ENCODE measurements at regions not wholly inside any gene's neighbourhood (a gene's known extent, or its start where the extent isn't known, plus 50 kb on each side); places are given as distances from the start of the nearest gene placed in this dataset.

DNA sequence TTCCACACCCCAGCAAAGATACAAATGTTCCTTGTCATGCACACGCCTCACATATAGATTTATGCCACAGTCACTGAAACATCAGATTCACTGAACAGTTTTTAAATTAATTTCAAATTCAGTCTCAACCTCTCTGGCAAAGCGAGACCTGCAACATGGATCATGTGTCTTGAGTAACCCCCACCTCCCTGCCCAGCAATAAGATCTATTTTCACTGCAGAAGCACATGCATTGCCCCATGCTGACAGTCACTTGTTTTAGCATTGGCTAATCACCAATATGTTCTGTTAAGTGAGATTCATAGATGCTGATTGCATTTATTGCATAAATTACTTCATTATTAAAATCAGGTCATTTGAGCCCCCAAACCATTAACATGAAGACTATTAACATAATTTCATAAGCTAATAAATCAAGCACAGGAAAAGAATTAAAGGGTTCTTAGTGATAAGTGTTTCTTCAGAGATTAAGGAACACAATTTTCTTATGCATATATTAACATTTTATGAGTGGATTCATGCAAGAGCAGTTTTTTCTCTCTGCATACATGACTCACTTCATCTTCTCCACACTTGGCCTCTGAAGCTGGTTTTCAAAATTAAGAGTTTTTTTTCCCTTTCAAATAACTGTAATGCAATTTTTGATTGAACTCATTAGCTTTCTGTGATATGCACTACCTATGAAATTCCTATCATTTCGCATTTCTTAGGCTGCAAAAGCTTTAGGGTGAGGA, 173.2 kb upstream of the SOX4 start:
- DNase-seq (ENCODE audit: low read depth in 2 of 3, low spot score in 1 of 3) = no peak

DNA sequence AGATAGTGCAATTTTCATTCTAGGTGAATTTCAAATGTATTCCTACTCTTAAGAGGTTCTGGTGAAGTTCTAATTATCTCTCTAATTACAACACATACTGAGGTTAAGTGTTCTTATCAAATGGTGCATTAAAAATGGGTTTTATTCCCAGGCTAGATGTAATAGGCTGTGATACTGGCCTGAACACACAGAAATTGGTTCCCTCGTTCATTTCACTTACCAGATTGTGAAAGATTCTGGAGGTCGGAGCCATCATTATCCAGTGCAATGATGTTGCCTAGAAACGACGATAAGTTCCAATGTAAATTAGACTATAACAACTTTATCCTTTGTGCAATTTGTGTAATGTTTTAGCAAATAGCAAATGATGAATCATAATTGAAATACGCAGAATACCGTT, 172.6 kb upstream of the SOX4 start:
- no peak for DNase-seq (ENCODE audit: low read depth in 2 of 3, low spot score in 1 of 3)

DNA sequence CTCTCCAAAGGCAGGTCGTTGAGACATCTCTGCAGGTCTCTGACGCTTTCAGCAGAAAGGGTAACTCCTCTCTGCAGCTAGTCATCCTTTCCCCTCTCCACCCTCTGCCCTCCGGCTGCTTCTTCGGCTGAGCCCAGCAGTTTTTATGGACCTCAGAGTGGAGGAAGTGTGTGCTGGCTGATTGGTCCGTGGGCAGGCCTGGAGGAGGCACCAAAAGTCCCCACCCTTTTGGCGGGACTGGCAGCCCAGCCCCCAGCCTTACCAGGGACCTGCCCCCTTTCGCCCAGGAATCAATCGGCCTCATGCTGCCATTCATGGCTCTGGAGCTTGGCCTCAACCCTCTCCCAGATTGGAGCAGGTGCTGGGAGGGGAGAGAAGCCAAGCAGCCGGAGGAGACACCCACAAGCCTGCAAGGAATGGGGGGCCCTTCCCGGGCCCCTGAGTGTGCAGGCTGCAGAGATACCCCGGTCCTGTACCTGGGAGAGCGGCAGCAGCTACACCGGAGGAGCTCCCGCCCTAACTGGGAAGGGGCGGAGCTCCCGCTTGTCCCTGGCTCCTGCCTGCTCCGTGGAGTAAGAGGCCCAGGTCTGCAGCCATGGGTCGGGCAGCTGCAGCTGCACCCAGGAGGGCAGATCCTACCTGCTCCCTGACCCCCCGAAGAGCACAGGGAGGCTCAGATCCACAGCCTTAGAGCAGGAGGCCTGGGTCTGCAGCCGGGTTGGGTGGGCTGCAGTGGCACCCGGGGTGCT, 170.3 kb upstream of the SOX4 start:
- no peak for DNase-seq (ENCODE audit: low read depth in 2 of 3, low spot score in 1 of 3)

DNA sequence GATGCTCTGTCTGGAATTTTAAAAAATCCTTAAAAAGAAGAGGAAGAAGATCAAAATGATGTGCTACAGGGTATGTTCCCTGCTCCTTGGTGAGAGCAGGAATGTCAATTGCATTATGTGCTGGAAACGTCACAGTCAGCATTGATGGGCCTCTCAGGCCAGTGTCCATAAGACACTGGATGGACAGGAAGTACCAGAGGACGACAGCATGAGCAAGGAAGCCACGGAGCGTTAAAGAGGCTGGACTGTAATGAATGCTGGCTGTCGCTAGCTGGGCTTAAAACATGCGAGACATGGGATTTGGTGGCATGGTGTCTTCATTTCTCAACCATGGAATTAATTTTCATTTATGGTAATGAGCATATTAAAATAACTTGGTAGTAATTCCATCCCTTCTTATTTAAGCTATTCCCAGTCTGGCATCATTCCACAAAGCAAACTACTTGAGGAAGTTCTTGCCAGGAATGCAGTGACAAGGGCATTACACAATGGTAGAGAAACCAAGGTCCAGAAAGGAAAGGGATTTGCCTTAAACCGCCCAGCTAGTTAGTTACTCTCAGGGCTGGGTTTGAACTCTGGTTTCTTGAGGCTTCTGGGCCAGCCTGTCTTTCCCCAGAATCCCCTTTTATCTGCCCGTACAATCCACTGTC, 166.6 kb upstream of the SOX4 start:
- DNase-seq (ENCODE audit: low read depth in 2 of 3, low spot score in 1 of 3) = no peak

DNA sequence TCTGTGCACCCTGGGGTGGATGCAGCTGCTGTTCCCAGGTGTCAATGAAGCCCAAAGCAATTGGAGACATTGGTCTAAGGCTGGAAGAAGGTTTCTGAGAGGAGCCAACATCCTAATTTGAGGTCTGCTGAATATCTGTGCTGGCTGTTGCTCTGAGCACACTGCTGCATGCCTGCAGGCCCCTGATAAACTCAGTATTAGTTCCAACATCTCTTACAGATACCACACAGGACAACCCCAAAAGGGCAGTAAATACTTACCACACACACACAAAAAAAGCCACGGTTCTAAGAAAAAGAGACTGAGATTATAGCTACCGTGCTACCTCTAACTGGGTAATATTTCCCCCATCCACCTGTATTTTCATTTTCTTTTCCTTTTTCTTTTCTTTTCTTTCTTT, 164.3 kb upstream of the SOX4 start:
- DNase-seq (ENCODE audit: low read depth in 2 of 3, low spot score in 1 of 3) = no peak

DNA sequence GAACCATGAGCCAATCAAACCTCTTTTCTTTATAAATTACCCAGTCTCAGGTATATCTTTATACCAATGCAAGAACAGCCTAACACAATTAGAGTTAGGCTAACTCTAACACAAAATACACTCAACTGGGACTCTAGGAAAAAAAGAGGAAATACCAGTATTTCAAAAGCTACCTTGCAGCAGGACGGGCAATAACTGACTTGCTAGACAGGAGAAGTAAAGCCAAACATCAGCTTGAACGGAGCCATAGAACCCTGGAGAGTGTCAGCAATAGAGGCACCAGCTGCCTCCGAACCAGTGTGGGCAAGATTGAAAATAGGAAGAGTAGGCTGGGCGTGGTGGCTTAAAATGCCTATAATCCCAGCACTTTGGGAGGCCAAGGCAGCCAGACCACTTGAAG, 162.0 kb upstream of the SOX4 start:
- DNase-seq (ENCODE audit: low read depth in 2 of 3, low spot score in 1 of 3) = no peak

DNA sequence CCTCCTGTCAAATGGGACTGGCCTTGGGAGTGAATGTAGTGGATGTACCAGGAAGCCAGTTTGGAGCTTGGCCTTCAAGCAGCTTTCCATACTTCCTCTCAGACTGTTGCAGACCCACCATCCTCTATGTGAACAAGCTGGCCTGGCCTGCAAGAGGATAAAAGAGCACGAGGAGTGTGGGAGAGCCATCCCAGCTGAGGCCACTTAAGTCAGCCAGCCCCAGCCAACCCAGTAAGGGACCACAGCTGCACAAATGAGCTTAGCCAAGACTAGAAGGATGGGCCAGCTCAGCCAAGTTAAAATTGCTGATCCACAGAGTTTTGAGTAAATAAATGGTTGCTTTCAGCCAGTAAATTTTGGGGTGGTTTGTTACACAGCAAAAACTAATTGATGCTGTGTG, 156.9 kb upstream of the SOX4 start:
- DNase-seq (ENCODE audit: low read depth in 2 of 3, low spot score in 1 of 3) = no peak

DNA sequence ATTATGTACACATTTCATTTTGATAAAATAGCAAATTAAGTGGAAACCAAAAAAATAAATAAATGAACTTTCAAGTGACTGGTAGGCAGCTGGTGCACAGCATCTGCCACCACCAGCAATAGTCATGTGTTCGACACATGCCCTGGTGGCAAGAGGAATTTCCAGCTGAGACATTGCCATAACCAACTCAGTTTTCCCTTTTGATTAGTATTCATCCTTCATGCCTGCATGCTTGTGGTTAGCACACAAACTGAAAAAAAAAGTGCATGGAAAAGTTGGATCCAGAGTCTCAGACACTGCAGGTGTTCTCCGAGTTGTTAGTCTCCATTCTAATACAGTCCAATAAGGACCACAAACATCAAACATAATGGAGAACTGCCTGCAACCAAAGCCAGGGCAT, 156.0 kb upstream of the SOX4 start:
- no peak for DNase-seq (ENCODE audit: low read depth in 2 of 3, low spot score in 1 of 3)

DNA sequence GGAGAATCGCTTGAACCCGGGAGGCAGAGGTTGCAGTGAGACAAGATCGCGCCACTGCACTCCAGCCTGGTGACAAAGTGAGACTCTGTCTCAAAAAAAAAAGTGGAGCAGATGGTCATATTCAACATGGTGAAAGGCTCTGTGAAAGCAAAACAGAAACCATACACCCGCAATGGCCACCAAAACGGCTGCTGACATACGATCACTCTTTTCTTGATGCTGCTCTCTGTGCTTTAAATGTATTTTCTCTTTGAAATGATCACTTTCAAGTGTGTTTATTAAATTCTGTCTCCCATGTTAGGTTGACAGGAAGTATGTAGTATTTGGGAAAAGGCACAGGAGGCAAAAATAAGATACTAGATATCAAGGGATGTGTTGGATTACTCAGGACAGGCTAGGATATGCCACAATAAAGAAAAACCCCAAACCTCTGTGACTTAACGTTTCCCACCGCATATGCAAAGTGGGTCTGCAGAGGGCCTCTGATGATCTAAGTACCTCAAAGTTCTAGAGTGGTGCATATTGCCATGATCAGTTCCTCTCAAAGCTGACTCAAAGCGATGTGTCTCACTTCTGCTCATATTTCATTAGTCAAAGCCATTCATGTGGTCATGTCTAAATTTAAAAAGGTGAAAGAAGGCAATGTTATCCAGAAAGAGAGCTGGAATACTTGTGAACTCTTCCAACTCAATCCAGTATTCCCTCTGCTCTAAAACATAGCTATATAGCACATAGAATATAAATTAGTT, 155.1 kb upstream of the SOX4 start:
- DNase-seq (ENCODE audit: low read depth in 2 of 3, low spot score in 1 of 3) = peak; percentile 16 to 62 (median 20)

DNA sequence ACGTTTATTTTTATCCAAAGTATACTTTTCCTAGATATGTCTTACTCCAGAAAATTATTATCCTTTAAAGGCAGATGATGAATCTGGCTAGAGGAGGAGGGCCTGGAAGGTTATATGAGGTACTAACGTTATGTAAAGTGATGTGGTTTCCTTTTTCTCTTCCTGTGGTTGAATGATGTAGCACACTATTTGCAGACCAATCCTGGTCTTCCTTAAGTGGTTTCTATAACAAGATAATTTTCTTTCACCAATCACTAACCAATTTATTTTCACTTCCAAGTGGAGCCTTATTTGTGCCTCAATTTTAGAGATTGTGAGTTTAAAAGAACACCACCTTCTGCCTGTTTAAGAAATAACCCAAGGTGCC, 154.6 kb upstream of the SOX4 start:
- no peak for DNase-seq (ENCODE audit: low read depth in 2 of 3, low spot score in 1 of 3)

DNA sequence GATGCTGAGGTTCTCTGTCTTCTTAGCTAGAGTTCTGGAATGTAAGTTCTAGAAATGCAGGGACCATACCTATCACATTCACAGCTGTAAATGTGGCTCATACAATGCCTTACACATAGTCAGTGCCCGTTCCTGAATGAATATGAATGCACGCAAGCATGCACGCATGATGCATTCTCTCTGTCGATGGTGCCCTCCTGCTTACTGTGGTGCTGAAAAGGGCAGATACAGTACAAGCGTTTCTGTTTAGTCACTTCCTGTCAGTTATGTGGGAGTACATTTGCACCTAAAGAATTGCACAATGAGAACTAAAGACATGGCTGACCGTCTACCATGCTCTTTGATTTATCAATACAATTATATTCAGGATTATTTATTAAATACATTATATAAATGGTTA, 152.2 kb upstream of the SOX4 start:
- no peak for DNase-seq (ENCODE audit: low read depth in 2 of 3, low spot score in 1 of 3)

DNA sequence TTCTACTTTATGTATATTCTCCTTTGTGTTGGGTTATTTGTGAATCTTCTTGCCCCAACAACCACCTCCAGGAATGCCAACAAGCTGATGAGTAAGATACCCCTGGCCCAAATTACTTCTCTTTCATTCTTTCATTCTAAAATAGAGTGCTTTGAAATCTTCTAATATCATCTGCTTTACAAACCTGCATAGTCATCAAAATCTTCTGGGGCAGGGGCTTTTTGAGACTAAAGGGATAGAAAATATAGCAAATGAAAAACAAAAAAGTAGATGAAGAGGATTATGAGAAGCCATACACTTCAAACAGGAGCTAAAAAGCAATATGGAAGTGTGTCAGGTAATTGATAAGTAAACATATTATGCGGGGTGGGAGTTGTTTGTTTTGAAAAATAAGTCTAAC, 150.7 kb upstream of the SOX4 start:
- DNase-seq (ENCODE audit: low read depth in 2 of 3, low spot score in 1 of 3) = no peak

DNA sequence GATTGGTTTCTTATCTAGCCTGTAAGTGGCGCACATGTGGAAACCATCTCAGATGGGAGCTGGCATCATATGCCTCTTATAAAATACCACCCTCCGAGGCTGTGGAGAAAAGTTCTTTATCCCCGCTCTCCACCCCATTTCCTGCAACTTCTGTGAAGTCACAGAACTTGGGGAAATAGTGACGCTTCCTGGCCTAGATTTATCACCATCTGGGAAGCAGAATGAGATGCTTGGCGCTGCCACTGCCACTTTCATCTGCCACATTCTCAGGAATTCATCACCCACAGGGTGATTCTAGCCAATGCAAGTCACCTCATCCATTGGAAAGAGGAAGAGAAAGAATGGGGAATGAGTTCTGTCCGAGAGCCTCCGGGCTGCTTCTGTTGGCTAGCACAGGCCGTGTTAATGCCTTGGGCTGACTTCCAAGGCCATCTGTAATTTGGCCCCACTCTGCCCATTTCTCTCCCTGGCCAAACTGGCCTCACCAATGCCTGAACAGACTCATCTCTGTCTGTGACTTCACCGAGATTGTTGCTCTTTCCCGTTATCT, 148.8 kb upstream of the SOX4 start:
- no peak for DNase-seq (ENCODE audit: low read depth in 2 of 3, low spot score in 1 of 3)

DNA sequence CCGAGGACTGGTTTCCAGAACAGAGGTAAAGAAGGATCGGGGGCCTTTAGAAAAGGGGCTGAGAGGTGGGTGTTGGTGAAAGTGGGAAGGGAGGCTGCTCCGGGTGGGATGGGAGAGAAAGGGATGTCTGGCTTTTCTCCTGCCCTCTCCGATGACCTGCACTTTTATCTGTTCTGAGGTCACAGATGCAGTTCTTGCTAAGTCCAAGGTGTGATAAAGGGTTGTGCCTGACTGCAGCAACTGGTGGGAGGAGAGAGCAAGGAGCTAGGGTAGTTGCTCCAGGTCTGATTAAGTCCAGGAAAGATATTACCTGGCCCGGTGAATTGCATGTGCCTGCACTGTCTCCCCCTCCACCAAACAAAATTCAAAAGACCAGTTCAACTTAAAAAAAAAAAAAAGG, 145.6 kb upstream of the SOX4 start:
- no peak for DNase-seq (ENCODE audit: low read depth in 2 of 3, low spot score in 1 of 3)

DNA sequence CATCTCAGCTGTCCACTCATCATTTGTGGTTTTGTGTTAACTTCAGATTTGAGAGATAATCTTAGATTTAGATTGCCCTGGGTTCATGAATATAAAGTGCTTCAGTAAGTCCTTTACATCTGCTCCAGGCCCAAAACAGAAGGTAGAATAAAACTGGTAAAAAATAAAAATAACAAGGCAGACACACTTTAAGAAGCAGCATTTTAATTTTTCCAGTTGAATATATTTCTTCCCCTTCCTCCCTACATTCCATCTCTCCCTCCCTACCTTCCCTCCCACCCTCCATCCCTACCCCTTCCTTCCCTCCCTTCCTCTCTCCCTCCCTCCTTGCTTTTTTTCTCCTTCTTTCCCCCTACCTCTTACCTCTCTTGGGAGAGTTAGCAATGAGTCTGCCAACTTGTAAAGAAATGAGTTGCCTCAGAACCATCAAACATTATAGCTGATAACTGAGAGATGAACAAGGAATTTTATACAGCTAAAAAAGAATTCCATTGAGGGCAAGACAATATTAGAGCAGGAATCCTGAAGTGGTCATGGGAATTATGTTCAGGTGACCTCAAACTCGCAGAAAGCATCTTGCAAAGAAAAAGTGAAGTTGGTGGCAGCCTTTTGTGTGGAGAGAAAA, 145.0 kb upstream of the SOX4 start:
- no peak for DNase-seq (ENCODE audit: low read depth in 2 of 3, low spot score in 1 of 3)

DNA sequence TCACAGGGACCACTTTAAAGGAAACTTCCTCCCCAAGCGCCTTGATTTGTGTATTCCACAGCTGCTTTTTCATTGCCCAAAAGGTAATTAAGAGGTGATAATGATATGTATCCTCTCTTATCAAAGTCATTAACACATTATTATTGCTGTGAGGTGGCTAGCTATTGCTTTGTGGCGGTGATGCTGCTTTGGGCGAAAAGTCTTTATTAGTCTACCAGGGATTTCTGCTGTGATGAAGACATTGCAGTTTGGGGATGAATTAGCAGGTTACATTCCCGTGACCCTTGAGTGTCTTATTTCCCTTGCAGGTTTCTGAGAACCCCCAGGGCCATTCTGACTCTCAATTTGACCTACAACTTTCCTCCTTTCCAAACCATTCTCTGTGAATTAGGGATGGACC, 143.4 kb upstream of the SOX4 start:
- no peak for DNase-seq (ENCODE audit: low read depth in 2 of 3, low spot score in 1 of 3)

DNA sequence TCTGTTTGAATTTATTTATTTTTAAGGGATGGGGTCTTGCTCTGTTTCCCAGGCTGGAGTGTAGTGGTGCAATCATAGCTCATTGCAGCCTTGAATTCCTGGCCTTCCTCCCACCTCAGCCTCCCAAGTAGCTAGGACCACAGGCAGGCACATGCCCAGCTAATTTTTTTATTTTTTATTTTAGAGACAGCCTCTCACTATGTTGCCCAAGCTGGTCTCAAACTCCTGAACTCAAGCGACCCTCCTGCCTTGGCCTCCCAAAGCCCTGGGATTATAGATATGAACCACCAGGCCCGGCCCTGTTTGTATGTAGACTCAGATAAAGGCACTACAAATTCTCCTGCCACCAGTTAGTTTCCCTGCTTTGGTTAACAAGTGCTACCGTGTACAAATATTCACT, 142.9 kb upstream of the SOX4 start:
- no peak for DNase-seq (ENCODE audit: low read depth in 2 of 3, low spot score in 1 of 3)

DNA sequence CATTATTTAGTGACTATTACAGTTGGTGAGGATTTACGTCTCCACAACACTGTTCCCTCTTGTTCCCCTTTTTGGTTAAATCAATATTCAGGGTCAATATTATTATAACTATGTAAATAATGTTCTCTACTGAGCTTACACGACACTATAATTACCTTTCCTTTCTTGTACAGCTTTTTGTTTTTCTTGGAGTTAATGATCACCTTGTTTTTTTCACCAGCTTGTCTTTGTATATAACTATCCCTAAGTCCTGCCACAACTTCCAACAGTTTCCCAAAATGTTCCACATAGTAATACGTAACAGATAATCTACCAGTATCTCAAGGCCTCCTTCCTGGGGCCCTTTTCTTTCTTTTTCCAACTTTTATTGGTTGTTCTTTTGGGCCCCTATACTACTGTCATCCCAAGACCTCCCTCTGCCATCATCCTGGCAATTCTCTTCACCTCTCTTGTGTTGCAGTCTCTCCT, 142.0 kb upstream of the SOX4 start:
- no peak for DNase-seq (ENCODE audit: low read depth in 2 of 3, low spot score in 1 of 3)

DNA sequence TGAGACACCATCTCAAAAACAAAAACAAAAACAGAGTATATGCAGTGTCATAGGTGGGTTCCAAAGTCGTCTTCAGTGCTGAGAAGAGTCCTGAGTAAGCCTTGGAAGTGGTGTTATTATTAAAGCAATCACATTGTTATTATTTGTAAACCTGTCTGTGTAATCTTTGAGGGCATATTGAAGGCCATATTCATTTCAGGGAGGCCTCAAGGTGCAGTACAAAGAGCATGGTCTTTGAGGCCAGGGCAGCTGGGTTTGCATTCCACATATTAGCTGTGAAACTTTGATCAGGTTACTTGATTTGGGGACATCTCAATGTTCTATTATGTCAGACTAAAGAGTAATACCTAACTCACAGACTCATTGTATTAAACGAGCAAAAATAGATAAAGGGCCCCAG, 139.3 kb upstream of the SOX4 start:
- DNase-seq (ENCODE audit: low read depth in 2 of 3, low spot score in 1 of 3) = no peak

DNA sequence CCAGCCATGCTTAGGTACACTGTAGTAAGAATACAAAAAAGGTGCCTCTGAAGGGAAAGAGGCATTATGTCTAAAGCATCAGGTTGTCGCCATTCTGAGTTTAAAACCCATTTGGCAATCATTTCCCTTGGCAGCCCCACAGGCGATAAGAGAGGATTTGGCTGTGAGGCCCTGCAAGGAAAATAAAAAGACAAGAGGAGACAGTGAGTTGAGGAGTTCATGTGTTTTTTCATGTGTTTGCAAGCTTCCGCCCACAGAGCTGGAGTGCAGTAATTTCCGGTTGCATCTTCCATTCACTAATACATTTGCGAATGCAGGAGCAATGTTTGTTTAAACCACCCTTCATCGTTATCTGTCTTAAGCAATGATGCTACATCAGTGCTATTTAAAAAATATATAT, 138.5 kb upstream of the SOX4 start:
- no peak for DNase-seq (ENCODE audit: low read depth in 2 of 3, low spot score in 1 of 3)

DNA sequence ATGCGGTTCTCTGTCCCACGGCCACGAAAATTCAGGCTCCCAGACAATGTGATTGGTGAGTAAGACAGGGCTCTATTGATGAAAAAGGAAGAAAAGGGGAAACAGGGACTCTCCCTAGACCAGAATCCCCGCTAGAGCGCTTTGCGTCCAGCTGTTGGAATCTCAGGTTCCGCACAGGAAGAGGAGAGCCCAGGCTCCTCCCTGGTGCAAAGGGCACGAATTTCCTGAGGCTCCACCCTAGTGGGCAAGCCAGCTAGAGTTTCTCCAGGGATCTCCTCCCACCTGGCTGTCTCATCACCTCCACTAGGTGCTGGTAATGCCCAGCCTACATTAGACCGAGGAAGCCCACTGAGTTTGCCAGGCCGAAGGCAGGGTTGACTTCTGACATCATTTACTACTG, 135.9 kb upstream of the SOX4 start:
- DNase-seq (ENCODE audit: low read depth in 2 of 3, low spot score in 1 of 3) = no peak

All from stimulated activated CD4-positive, alpha-beta T cell treated with anti-CD3 and anti-CD28 coated beads, Interleukin-12 subunit alpha, Interleukin-12 subunit beta, amount 100 ng/mL, for 48 hours (primary cell).